ENCODE measurements at regions not wholly inside any gene's neighbourhood (a gene's known extent, or its start where the extent isn't known, plus 50 kb on each side); places are given as distances from the start of the nearest gene placed in this dataset.
"Not testable (repeated sequence)": the region's sequence is repeated elsewhere in the genome, so short reads cannot be mapped to it uniquely, and the experiment has no call there.

GRCh38 chr13:33679658-33680012 is 138.3 kb upstream of the RFC3 start:
- H3K4me3 ChIP-seq (ENCODE audit: low read depth, low read length): no peak overlapping the region
- DNase-seq (ENCODE audit: low read depth): no peak
- TF ChIP-seq CTCF (IDR thresholded peaks at IDR 0.05; ENCODE audit: insufficient read depth, low read length): no peak

- no peak overlapping the region for H3K4me3 ChIP-seq (ENCODE audit: low read depth, low read length)
- no peak for DNase-seq (ENCODE audit: low read depth)
- TF ChIP-seq CTCF (IDR thresholded peaks at IDR 0.05; ENCODE audit: insufficient read depth, low read length): no peak
Measured at GRCh38 chr13:33682020-33682564, 135.9 kb upstream of the RFC3 start.

- not testable (repeated sequence) for DNase-seq (ENCODE audit: low read depth); H3K4me3 ChIP-seq (ENCODE audit: low read depth, low read length)
Measured at GRCh38 chr13:33682646-33683045, 135.3 kb upstream of the RFC3 start.

GRCh38 chr13:33683376-33683775 is 134.6 kb upstream of the RFC3 start:
- no peak for TF ChIP-seq CTCF (IDR thresholded peaks at IDR 0.05; ENCODE audit: insufficient read depth, low read length)
- no peak overlapping the region for H3K4me3 ChIP-seq (ENCODE audit: low read depth, low read length)
- no peak for DNase-seq (ENCODE audit: low read depth)

GRCh38 chr13:33684874-33685273 is 133.1 kb upstream of the RFC3 start:
- no peak for DNase-seq (ENCODE audit: low read depth)
- TF ChIP-seq CTCF (IDR thresholded peaks at IDR 0.05; ENCODE audit: insufficient read depth, low read length): no peak
- no peak overlapping the region for H3K4me3 ChIP-seq (ENCODE audit: low read depth, low read length)

- no peak for TF ChIP-seq CTCF (IDR thresholded peaks at IDR 0.05; ENCODE audit: insufficient read depth, low read length)
- peak; percentile 26 for DNase-seq (ENCODE audit: low read depth)
- H3K4me3 ChIP-seq (ENCODE audit: low read depth, low read length): no peak overlapping the region
Measured at GRCh38 chr13:33686772-33687480, 131.0 kb upstream of the RFC3 start.

- no peak for DNase-seq (ENCODE audit: low read depth)
- no peak for TF ChIP-seq CTCF (IDR thresholded peaks at IDR 0.05; ENCODE audit: insufficient read depth, low read length)
- H3K4me3 ChIP-seq (ENCODE audit: low read depth, low read length): no peak overlapping the region
Measured at GRCh38 chr13:33690354-33690753, 127.6 kb upstream of the RFC3 start.

Measured in fibroblast of the aortic adventitia (primary cell).